KMS-11 (cell line): ENCODE measurements at regions not wholly inside any gene's neighbourhood (a gene's known extent, or its start where the extent isn't known, plus 50 kb on each side); places are given as distances from the start of the nearest gene placed in this dataset.

Experiments
- H2AFZ ChIP-seq: fragments of 200-600 bp; sonication (generic); 2 replicates; pipeline ENCODE4 v1.6.1; 2016; ENCODE audit warnings: antibody characterized with exemption, mixed run types, low read depth
- H3K27ac ChIP-seq: fragments of 200-600 bp; sonication (generic); 2 replicates; pipeline ENCODE4 v1.6.1; 2016; ENCODE audit warnings: mild to moderate bottlenecking, mixed run types
- H3K27me3 ChIP-seq: fragments of 200-600 bp; sonication (generic); 2 replicates; pipeline ENCODE4 v1.6.1; 2017; ENCODE audit warnings: mild to moderate bottlenecking, low read depth, mixed run types, moderate library complexity; ENCODE audit not compliant: insufficient read depth
- H3K36me3 ChIP-seq: fragments of 200-600 bp; sonication (generic); 2 replicates; pipeline ENCODE4 v1.6.1; 2017; ENCODE audit warnings: mild to moderate bottlenecking, mixed run types; ENCODE audit not compliant: insufficient read depth
- H3K4me1 ChIP-seq: fragments of 200-600 bp; sonication (generic); 2 replicates; pipeline ENCODE4 v1.6.1; 2016; ENCODE audit warnings: mild to moderate bottlenecking, low read depth, mixed run types; ENCODE audit not compliant: poor library complexity, severe bottlenecking
- H3K4me2 ChIP-seq: fragments of 200-600 bp; sonication (generic); 2 replicates; pipeline ENCODE4 v1.7.0; 2016; ENCODE audit warnings: mild to moderate bottlenecking, mixed run types
- H3K4me3 ChIP-seq: fragments of 200-600 bp; sonication (generic); IDR thresholded peaks from 2 replicates; pipeline ENCODE4 v1.6.1; 2017; ENCODE audit warnings: low read depth, low read length, mixed read lengths; ENCODE audit not compliant: insufficient read depth
- H3K79me2 ChIP-seq: fragments of 200-600 bp; sonication (generic); 2 replicates; pipeline ENCODE4 v1.6.1; 2016; ENCODE audit warnings: low read depth, mixed run types; ENCODE audit not compliant: insufficient read depth
- H3K9ac ChIP-seq: fragments of 200-600 bp; sonication (generic); 2 replicates; pipeline ENCODE4 v1.6.1; 2016; ENCODE audit warnings: mild to moderate bottlenecking, mixed run types
- H4K20me1 ChIP-seq: fragments of 200-600 bp; sonication (generic); 2 replicates; pipeline ENCODE4 v1.6.1; 2016; ENCODE audit warnings: mild to moderate bottlenecking, mixed run types; ENCODE audit not compliant: insufficient read depth
- TF ChIP-seq, protein P1 (sequence below): fragments of 200-600 bp; sonication (generic); conservative IDR thresholded peaks from 2 replicates; pipeline ENCODE4 v1.6.1; 2017; ENCODE audit warnings: low read depth, mild to moderate bottlenecking, antibody characterized with exemption, low read length, moderate library complexity, mixed read lengths

DNA sequence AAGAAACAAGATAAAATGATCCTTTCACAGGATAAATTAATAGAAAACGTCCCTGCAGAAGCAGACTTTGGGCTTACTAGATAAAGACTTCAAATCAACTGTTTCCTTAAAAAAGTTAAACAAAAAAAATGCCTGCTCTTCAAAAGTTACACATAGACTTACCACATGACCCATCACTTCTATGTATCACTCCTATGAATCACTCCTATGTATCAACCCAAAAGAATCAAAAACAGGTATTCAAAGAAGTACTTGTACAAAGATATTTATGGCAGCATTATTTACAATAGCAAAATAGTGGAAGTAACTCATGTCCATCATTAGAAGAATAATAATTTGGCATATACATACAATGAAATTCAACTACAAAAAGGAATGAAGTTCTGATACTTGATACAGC, 56.3 kb upstream of the PRDM9 start:
- no peaks in the 10 kb centered on the region for H4K20me1 ChIP-seq
- no peaks in the 10 kb centered on the region for H3K36me3 ChIP-seq
- H3K27me3 ChIP-seq, result no peaks in the 10 kb centered on the region
- no peaks in the 10 kb centered on the region for H3K4me1 ChIP-seq
- no peak overlapping the region for H3K4me3 ChIP-seq
- H3K79me2 ChIP-seq, result no peaks in the 10 kb centered on the region
- TF ChIP-seq, protein P1, sequence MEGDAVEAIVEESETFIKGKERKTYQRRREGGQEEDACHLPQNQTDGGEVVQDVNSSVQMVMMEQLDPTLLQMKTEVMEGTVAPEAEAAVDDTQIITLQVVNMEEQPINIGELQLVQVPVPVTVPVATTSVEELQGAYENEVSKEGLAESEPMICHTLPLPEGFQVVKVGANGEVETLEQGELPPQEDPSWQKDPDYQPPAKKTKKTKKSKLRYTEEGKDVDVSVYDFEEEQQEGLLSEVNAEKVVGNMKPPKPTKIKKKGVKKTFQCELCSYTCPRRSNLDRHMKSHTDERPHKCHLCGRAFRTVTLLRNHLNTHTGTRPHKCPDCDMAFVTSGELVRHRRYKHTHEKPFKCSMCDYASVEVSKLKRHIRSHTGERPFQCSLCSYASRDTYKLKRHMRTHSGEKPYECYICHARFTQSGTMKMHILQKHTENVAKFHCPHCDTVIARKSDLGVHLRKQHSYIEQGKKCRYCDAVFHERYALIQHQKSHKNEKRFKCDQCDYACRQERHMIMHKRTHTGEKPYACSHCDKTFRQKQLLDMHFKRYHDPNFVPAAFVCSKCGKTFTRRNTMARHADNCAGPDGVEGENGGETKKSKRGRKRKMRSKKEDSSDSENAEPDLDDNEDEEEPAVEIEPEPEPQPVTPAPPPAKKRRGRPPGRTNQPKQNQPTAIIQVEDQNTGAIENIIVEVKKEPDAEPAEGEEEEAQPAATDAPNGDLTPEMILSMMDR, result no peak
- H3K9ac ChIP-seq, result no peak overlapping the region
- no peak overlapping the region for H3K4me2 ChIP-seq
- H2AFZ ChIP-seq, result no peak overlapping the region
- H3K27ac ChIP-seq, result no peak overlapping the region

DNA sequence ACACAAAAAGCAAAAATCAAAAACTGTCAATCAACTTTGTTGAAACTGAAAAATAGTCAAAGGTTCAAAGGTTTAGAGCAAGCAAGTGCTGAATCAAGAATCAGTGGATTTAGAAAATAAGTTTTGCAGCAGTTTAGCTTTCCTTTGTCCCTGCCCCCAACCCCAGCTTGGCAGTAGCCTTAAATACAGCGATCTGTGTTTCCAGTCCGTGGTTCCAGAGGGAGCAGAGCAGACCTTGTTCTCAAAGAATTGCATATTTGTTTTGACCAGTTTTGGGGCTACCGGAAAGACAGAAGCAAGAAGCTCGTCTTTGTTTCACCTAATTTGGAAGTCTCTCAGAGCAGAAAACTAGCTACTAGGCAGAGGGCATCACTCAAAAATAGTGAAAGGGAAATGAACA, 57.2 kb upstream of the PRDM9 start:
- Histone ChIP-seq H3K79me2 (no peaks in the 10 kb centered on the region), H3K4me1 (no peaks in the 10 kb centered on the region), H3K36me3 (no peaks in the 10 kb centered on the region), H3K9ac (no peak overlapping the region), H3K27me3 (no peaks in the 10 kb centered on the region), H3K27ac (no peak overlapping the region), H4K20me1 (no peaks in the 10 kb centered on the region), H2AFZ (no peak overlapping the region), H3K4me3 (no peak overlapping the region), H3K4me2 (no peak overlapping the region)
- TF ChIP-seq, protein P1, result no peak

DNA sequence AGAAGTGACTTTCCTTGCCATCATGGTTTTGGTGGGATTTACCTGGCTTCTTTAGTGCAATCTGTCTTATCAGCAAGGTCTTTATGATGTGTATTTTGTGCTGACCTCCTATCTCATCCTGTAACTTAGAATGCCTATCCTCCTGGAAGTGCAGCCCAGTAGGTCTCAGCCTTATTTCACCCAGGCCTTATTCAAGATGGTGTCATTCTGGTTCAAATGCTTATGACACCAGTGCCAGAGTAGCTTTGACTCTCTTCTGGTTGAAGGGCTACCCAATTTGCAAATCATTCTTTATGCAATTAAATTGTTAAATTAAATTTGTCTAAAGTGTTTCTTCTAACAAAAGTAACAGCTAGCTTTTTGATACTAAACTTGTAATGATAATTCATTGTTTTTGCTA, 58.8 kb upstream of the PRDM9 start:
- no peaks in the 10 kb centered on the region for H4K20me1 ChIP-seq
- H3K36me3 ChIP-seq, result no peaks in the 10 kb centered on the region
- H3K4me3 ChIP-seq, result no peak overlapping the region
- H3K27ac ChIP-seq, result no peak overlapping the region
- no peak overlapping the region for H2AFZ ChIP-seq
- TF ChIP-seq, protein P1, result no peak
- no peaks in the 10 kb centered on the region for H3K79me2 ChIP-seq
- H3K9ac ChIP-seq, result no peak overlapping the region
- H3K4me2 ChIP-seq, result no peak overlapping the region
- H3K4me1 ChIP-seq, result no peaks in the 10 kb centered on the region
- no peaks in the 10 kb centered on the region for H3K27me3 ChIP-seq

DNA sequence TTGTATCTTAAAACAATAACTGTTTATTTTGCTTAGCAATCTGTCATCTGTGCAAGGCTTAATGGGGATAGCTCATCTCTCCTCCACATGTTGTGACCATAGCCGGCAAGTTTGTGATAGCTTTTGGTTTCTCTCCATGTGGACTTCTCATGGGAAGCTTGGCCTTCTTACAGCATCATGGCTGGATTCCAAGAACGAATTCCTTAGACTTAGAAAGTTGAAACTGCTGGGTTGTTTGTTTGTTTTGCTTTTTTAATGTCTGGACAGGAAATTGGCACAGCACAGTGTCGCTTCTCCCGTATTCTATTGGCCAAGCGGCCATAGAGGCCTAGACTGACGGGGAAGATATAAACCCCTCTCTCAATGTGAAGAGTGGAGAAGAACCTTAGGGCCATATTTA, 61.0 kb upstream of the PRDM9 start:
- no peaks in the 10 kb centered on the region for H3K36me3 ChIP-seq
- H3K4me2 ChIP-seq, result no peak overlapping the region

More for the DNA sequence above, 61.0 kb upstream of the PRDM9 start:
- TF ChIP-seq, protein P1, result no peak
- Histone ChIP-seq H3K27ac (no peak overlapping the region), H3K4me3 (no peak overlapping the region), H3K9ac (no peak overlapping the region), H3K79me2 (no peaks in the 10 kb centered on the region), H2AFZ (no peak overlapping the region), H3K4me1 (no peaks in the 10 kb centered on the region), H4K20me1 (no peaks in the 10 kb centered on the region), H3K27me3 (no peaks in the 10 kb centered on the region)
